HG03575 (cell line): ENCODE measurements at regions not wholly inside any gene's neighbourhood (a gene's known extent, or its start where the extent isn't known, plus 50 kb on each side); places are given as distances from the start of the nearest gene placed in this dataset.
"Not testable (repeated sequence)": the region's sequence is repeated elsewhere in the genome, so short reads cannot be mapped to it uniquely, and the experiment has no call there.

Experiments
- ATAC-seq: cut with Tn5 transposase; IDR thresholded peaks from one replicate; pipeline ENCODE4 v1.9.1; 2021; ENCODE audit not compliant: unreplicated experiment, insufficient number of reproducible peaks, low FRiP score; ENCODE audit errors: extremely low read depth

DNA sequence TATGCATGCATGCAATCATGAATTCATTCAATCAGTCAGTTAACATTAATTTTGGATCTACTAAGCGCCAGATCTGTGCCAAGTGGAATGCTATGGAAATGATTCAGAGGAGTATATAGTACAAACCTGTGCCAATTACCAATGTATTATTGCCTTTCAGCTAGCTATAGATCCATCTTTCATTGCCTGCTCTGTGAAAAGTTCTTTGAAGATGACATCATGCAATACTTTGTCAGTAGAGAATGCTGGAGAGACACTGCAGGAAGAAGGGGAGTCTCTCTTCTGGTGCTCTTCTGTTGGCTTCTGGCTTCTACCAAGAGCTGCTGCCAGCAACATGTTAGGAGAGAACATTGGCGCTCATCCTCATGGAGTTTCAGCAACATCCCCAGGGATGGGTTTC lies 81.0 kb upstream of the LMCD1 start:
- no peak for ATAC-seq

DNA sequence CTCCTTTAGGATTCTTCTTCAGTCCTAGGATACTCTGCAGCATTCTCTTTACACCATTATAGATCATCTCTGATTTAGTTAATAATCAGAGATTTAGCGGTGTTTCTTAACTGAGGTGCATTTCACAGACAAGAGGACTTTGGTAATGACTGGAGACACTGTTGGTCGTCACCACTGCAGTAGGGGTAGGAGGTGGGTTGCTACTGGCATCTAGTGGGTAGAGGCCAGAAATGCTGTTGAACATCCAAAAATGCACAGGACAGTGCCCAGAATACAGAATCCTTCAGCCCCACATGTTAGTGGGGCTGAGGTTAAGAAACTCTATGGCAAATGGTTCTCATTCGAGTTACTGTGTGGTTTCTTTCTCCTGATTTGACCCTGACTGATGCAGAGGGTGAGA lies 80.4 kb upstream of the LMCD1 start:
- no peak for ATAC-seq

DNA sequence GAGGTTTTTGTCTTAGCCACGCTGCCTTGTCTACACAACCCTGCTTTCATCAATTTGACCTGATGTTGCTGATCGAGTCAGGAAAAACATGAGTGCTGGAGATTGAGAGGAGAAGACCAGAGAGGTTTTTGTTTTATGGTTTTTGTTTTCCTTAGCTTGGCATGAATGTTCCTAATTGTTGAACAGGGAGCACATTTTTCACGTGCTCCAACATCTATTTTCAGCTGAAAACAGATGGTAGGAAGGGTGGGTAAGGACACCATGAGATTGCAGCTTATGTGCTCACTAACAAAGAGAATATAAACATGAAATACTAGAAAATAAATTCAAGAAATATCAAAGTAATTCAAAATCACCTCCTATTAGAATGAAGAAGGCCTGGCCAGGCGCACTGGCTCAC lies 79.9 kb upstream of the LMCD1 start:
- no peak for ATAC-seq

DNA sequence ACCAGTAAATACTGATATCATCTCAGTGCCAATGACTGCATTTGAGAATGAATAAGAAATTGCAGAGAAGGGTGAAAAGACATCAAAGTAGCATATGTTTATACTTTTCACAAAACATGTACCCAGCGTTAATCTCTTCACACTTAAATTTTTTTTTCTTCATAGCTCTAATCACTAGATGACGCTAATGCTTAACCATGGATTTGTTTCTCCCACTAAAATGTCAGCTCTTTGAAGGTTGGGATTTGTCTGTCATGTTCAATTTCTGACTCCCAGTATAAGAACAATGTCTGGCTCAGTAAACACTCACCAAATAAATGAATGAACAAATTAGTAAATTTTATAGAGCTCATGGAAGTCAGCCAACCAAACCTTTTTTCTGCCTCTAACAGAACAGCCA lies 78.3 kb upstream of the LMCD1 start:
- ATAC-seq = no peak

DNA sequence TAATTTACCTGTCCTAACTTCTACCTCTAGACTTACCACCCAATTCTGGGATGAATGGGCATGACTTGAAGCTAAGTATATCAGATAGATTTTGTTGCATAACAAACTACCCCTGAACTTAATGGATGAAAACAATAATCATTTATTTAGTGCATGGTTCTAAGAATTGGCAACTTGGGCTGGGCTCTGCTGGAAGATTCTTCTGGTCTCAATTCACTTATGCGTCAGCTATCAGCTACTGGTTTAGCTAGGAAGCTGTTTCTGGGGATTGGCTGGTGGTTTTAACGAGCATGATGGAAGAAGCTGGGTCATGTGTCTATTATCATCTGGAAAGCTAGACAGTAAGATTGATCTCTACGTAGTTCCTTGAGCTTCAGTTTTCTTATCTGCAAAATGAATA lies 77.3 kb upstream of the LMCD1 start:
- ATAC-seq = no peak

DNA sequence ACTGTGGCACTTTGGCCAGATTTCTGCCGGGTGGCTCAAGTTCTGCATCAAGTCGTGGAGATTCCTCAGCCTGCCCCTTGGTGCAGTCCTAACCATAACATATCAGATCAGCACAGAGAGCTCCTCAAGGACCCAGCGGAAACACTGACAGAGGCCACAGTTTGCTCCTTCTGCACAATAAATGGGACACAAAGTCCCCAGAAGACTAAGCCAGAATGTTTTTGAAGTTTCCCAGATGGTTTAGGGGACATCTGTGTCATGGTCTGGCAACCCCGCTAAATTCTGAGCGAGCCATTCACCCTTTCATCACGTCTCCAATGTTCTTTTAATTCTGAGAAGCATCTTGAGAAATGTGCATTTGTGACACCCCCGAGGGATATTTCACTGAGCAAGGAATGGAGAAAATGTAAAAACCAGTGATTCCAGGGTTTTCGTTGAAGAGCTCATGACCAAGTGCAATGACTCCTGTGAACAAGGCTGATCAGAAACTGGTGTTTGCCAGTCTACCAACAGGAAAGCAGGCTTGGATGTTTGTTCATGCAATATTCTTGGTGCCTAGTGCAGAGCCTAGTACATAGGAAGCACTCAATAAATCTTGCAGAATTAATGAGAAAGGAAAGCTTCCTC lies 64.8 kb upstream of the LMCD1 start:
- no peak for ATAC-seq

DNA sequence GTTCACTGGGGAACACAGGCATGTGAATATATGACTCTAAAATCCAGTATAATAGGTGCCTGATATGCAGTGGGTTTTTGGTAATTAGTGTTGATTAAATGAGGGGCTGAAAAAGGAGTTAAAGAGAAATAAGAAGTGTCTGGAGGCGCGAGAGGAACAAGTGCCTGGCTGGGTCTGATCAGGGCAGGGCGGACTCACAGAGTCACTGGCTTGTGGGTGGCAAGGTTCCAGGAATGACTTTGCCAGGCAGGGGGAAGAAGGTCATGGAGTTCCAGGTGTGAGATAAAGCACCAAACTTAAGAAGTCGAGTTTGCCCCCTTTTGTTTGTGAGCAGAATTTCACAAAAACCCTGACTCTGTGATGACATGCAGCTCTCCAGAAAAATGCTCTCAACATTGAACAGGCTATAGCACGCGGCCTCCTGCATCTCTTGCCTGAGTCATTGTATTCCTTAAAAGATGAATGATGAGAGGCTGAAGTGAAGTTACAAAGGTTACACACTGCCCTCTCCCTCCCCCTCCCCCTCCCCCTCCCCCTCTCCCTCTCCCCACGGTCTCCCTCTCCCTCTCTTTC lies 63.0 kb upstream of the LMCD1 start:
- ATAC-seq = no peak

DNA sequence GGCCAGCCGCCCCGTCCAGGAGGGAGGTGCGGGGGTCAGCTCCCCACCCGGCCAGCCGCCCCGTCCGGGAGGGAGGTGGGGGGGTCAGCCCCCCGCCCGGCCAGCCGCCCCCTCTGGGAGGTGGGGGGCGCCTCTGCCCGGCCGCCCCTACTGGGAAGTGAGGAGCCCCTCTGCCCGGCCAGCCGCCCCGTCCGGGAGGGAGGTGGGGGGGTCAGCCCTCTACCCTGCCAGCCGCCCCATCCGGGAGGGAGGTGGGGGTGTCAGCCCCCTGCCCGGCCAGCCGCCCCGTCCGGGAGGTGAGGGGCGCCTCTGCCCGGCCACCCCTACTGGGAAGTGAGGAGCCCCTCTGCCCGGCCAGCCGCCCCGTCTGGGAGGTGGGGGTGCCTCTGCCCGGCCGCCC lies 61.5 kb upstream of the LMCD1 start:
- not testable (repeated sequence) for ATAC-seq

DNA sequence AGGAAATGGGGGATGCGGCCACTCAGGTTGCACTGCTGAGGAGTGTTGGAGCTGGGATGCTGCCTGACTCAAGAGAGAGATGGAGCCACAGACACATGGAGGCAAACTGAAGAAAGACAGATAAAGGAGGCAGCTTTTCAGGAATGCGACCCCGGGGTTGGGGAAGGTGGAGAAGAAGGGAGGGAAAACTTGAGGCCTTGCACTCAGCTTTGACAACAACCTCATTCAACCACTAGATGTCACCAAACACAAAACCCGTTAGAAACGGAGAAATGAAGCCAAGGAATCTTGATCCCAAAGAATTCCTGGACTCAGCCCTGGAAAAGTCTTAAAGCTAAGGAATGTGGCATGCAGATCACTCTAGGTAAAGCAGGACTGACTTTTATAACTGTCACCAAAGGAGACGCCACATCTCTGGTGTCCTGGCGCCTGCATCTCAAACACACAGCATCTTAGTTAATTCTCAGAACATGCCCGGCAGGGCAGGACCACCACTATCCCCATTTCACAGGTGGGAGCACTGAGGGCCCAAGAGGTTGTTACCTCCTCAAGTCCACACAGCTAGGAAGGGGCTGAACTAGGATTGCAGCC lies 59.6 kb upstream of the LMCD1 start:
- no peak for ATAC-seq

DNA sequence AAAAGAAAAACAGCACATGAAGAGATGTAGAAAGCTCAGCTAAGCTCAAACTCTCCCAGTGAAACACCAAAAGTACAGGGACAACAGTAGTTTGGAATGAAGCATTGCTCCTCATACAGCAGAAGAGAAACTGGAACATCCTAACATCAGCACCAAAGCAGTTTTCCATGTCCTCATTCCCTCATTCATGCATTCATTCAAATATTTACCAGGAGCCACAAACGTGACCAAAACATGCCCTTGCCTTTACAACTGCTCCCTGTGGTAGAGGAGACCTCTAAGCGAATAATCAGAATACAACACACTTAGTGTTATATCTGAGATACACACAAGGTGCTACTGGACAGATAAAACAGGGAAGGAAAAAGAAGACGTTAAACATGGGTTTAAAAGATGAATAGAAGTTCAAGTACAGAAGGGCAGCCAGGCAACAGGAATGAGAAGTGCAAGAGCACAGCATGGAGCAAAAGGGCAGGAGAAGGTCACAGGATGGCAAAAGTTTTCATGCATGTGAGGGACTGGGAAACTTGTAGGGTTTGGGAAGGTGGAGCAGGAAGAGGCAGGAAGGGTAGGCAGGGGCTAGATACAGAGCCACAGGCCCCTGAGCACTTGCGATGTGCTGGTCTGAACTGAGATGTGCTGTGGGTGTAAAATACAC lies 58.5 kb upstream of the LMCD1 start:
- no peak for ATAC-seq

DNA sequence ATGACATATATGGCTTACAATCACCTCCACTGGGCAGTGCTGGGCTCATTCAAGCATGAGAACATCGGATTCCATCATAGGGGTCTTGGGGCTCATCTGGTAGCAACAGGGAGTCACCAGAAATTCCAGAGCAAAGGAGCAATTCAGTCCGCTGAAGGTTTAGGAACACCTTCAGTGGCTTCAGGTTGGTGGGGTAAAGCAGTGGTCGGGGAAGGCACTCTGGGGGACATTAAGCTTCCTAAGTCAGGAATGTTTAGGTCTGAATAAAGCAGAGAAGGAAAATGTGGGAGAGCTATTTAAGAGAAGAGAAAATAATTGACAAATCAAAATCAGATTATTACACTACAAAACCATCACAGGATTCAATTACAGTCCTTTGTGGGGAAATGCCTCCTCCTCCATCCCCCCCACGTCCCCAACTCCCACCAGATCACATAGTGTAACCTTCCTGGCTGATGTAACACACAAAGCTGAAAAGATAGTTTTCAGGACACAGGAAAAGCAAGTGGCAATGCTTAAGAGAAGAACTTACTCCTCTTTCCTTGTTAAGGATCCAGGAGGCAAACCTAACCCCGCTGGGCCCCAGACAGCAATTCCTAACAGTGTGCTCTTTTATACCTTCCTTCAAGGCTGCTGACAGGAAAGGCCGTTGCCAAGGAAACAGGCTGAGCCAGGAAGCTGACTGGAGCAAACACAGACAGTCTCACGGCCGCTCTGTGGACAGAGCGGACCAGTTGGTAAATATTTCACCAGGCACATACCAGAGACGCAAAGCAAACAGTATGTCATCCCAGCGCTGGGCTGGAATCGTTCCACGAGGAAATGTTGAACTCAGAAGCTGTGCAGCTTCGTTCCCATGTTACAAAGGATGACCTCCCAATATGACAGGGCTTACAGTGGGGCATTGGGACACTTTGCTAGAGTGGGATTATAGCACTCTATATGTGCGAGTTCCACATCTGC lies 57.5 kb upstream of the LMCD1 start:
- no peak for ATAC-seq

DNA sequence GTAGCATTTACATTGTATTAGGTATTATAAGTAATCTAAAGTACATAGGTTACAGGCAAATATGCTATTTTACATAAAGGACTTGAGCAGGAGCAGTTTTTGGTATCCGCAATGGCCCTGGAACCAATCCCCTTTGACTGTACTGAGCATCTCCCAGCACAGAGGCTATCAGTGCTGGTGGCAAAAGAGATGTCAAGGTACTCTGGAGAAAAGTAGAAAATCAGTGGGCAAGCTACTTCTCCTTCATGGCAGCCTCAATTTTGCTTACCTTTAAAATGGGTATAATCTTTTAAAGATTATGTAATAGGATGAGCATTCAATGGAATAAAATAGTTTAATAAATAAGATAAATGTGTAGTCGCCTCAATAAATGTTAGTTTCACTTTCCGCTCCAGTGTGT lies 56.7 kb upstream of the LMCD1 start:
- ATAC-seq = no peak

DNA sequence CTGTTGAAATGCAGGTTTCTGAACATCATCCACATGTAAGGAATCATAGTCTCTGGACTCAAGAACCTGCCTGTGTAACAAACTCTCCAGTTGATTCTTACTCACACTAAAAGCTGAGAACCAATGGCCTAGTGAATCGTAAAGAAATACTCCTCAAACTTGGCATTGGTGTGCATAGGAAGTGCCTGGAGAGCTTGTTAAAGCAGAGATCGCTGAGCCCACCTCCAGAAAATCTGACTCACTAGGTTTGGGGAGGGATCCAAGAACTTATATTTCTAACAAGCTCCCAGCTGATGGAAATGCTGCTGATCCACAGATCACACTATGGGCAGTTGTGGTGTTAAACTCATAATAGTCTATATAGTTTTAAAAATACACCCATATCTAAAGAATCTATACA lies 55.8 kb upstream of the LMCD1 start:
- ATAC-seq = no peak

DNA sequence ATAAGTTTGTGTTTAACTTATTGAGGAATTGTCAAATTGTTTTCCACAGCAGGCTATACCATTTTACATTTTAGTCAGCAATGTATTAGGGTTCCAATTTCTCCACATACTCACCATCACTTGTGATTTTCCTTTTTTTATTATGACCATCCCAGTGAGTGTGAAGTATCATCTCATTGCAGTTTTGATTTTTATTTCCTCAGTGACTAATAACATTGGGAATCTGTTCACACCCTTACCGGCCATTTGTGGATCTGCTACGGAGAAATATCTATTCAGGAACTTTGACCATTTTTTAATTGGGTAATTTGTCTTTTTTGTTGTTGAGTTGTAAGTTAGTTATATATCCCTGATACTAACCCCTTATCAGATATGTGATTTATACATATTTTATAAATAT lies 54.8 kb upstream of the LMCD1 start:
- ATAC-seq = no peak

DNA sequence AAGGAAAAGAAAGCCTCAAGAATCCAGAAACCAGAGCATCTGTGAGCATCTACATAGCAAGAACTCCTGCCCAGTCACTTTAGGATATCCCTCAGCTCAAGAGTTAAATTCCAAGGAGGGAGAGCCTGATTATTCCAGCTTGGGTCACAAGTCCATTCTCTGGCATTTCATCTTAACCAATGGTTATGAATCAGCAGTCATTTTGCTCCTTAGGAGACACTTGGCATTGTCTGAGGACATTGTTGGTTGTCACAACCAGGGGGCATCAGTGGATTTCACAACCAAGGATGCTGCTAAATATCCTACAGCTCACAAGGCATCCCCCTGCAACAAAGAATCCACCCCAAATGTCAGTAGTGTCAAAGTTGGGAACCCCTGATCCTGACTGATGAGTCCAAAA lies 51.0 kb upstream of the LMCD1 start:
- no peak for ATAC-seq

DNA sequence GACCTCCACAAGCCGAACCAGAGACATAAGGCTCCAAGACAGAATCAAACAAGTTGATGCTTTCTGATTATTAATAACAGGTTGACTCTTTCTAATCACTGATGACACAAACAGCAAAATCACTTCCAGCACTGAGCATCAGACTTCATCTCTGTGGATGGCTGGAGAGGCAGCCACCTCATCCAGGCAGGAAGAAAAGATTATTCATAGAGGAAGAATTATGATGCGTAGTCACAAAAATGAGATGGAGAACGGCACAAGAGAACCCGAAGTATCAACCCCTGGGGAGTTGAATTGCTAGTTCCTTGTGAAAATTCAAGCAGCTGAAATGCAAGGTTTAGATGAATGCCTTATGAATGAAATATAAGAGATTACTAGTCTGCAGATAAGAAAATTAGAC lies 49.9 kb upstream of the LMCD1 start:
- ATAC-seq = no peak
